Dedifferentiated amniotic fluid mesenchymal stem cell (primary cell): ENCODE measurements at regions not wholly inside any gene's neighbourhood (a gene's known extent, or its start where the extent isn't known, plus 50 kb on each side); places are given as distances from the start of the nearest gene placed in this dataset.

Experiments used
- DNase-seq: peaks from one replicate; pipeline ENCODE4 v3.0.0-alpha.2; 2016; ENCODE audit errors: extremely low spot score

- no peak for DNase-seq
Measured at GRCh38 chr1:82218846-82219245, 418.1 kb downstream of the ADGRL2 start.

GRCh38 chr1:82215853-82216175, 415.1 kb downstream of the ADGRL2 start:
- no peak for DNase-seq

GRCh38 chr1:82215056-82215852, 414.5 kb downstream of the ADGRL2 start:
- no peak for DNase-seq

GRCh38 chr1:82214606-82215005, 413.9 kb downstream of the ADGRL2 start:
- no peak for DNase-seq

- DNase-seq = no peak
Measured at GRCh38 chr1:82197606-82198005, 396.9 kb downstream of the ADGRL2 start.

GRCh38 chr1:82195245-82195644, 394.5 kb downstream of the ADGRL2 start:
- DNase-seq = no peak

- no peak for DNase-seq
Measured at GRCh38 chr1:82185084-82185483, 384.4 kb downstream of the ADGRL2 start.

- DNase-seq = no peak
Measured at GRCh38 chr1:82181846-82182245, 381.1 kb downstream of the ADGRL2 start.

GRCh38 chr1:82179131-82179530, 378.4 kb downstream of the ADGRL2 start:
- no peak for DNase-seq

GRCh38 chr1:82177192-82177591, 376.5 kb downstream of the ADGRL2 start:
- no peak for DNase-seq

GRCh38 chr1:82171955-82172354, 371.2 kb downstream of the ADGRL2 start:
- no peak for DNase-seq

GRCh38 chr1:82168482-82168881, 367.7 kb downstream of the ADGRL2 start:
- no peak for DNase-seq

- no peak for DNase-seq
Measured at GRCh38 chr1:82165304-82165703, 364.6 kb downstream of the ADGRL2 start.

GRCh38 chr1:82162486-82163420, 362.0 kb downstream of the ADGRL2 start:
- no peak for DNase-seq

GRCh38 chr1:82161700-82162141, 361.0 kb downstream of the ADGRL2 start:
- DNase-seq = no peak

- no peak for DNase-seq
Measured at GRCh38 chr1:82160903-82161302, 360.2 kb downstream of the ADGRL2 start.

- no peak for DNase-seq
Measured at GRCh38 chr1:82160036-82160435, 359.3 kb downstream of the ADGRL2 start.

GRCh38 chr1:82158981-82159380, 358.2 kb downstream of the ADGRL2 start:
- no peak for DNase-seq

- DNase-seq = no peak
Measured at GRCh38 chr1:82154219-82154970, 353.7 kb downstream of the ADGRL2 start.

GRCh38 chr1:82153752-82154151, 353.0 kb downstream of the ADGRL2 start:
- DNase-seq = no peak

- DNase-seq = peak; percentile 32
Measured at GRCh38 chr1:82153272-82153629, 352.5 kb downstream of the ADGRL2 start.
